ENCODE measurements at regions not wholly inside any gene's neighbourhood (a gene's known extent, or its start where the extent isn't known, plus 50 kb on each side); places are given as distances from the start of the nearest gene placed in this dataset.

- TF ChIP-seq, protein P1, sequence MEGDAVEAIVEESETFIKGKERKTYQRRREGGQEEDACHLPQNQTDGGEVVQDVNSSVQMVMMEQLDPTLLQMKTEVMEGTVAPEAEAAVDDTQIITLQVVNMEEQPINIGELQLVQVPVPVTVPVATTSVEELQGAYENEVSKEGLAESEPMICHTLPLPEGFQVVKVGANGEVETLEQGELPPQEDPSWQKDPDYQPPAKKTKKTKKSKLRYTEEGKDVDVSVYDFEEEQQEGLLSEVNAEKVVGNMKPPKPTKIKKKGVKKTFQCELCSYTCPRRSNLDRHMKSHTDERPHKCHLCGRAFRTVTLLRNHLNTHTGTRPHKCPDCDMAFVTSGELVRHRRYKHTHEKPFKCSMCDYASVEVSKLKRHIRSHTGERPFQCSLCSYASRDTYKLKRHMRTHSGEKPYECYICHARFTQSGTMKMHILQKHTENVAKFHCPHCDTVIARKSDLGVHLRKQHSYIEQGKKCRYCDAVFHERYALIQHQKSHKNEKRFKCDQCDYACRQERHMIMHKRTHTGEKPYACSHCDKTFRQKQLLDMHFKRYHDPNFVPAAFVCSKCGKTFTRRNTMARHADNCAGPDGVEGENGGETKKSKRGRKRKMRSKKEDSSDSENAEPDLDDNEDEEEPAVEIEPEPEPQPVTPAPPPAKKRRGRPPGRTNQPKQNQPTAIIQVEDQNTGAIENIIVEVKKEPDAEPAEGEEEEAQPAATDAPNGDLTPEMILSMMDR (conservative IDR thresholded peaks at IDR 0.05; ENCODE audit: low read depth, low read length), result no peak
- no peak for TF ChIP-seq EZH2phosphoT487 (IDR thresholded peaks at IDR 0.05; ENCODE audit: borderline replicate concordance, low read length)
Observed at GRCh38 chr2:57843158-57843557, 203.4 kb upstream of the VRK2 start.
